H1 (cell line): ENCODE measurements at regions not wholly inside any gene's neighbourhood (a gene's known extent, or its start where the extent isn't known, plus 50 kb on each side); places are given as distances from the start of the nearest gene placed in this dataset.

Experiments used
- CTCF ChIA-PET: fragments of 300-600 bp; sonication (Branson Sonifier 250); formaldehyde crosslinking; loops from one replicate; lab custom pipeline; 2021; ENCODE audit not compliant: partially characterized antibody; lab: Charles Lee
- POLR2A ChIA-PET: fragments of 300-600 bp; sonication (Branson Sonifier 250); formaldehyde crosslinking; loops from one replicate; lab custom pipeline; 2021; ENCODE audit warnings: inconsistent platforms; ENCODE audit not compliant: partially characterized antibody; lab: Charles Lee
- DNase-seq, 2 experiments: peaks; one replicate each; pipeline versions ENCODE4 v3.0.0 to v3.0.0-alpha.2; 2010 to 2022; ENCODE audit warnings: low spot score in 2 of 2, low read depth in 1 of 2, mixed read lengths in 1 of 2
- FAIRE-seq: peaks from 2 replicates; lab custom pipeline; 2011; peaks lifted over from hg19 to GRCh38; lab: Jason Lieb, UNC
- H2AFZ ChIP-seq: 2 replicates; pipeline ENCODE4 v1.8.1; 2012; ENCODE audit warnings: low read length, inconsistent platforms
- H2AK5ac ChIP-seq: 2 replicates; pipeline ENCODE4 v1.6.1; 2013; ENCODE audit warnings: low read depth, low read length
- H2BK120ac ChIP-seq: replicated peaks from 2 replicates; pipeline ENCODE3; 2013; ENCODE audit warnings: low read depth, low read length, inconsistent platforms
- H2BK12ac ChIP-seq: 2 replicates; pipeline ENCODE4 v1.6.1; 2013; ENCODE audit warnings: low read depth, low read length
- H2BK15ac ChIP-seq: 2 replicates; pipeline ENCODE4 v1.6.1; 2013; ENCODE audit warnings: low read length
- H2BK20ac ChIP-seq: 2 replicates; pipeline ENCODE4 v1.6.1; 2013; ENCODE audit warnings: low read length
- H2BK5ac ChIP-seq: 2 replicates; pipeline ENCODE4 v1.6.1; 2013; ENCODE audit warnings: low read depth, low read length
- H3K14ac ChIP-seq: 2 replicates; pipeline ENCODE4 v1.6.1; 2013; ENCODE audit warnings: inconsistent platforms; ENCODE audit not compliant: insufficient read length
- H3K18ac ChIP-seq: 2 replicates; pipeline ENCODE4 v1.6.1; 2013; ENCODE audit warnings: low read length; ENCODE audit errors: extremely low read depth
- H3K23ac ChIP-seq: 2 replicates; pipeline ENCODE4 v1.6.1; 2013; ENCODE audit warnings: inconsistent platforms; ENCODE audit not compliant: insufficient read length
- H3K23me2 ChIP-seq: 2 replicates; pipeline ENCODE4 v1.6.1; 2013; ENCODE audit warnings: low read depth, low read length
- H3K27ac ChIP-seq: 2 replicates; pipeline ENCODE4 v1.6.1; 2011; ENCODE audit warnings: low read depth, low read length, inconsistent platforms
- H3K27me3 ChIP-seq, 4 experiments: replicated peaks in 1 of 4; 1 replicate in 1 of 4; 2 replicates in 3 of 4; pipeline versions ENCODE4 v1.6.1 to v1.8.1; 2011 to 2013; ENCODE audit warnings: low read length in 3 of 4, mild to moderate bottlenecking in 3 of 4, inconsistent platforms in 2 of 4, mixed read lengths in 2 of 4, moderate library complexity in 1 of 4; ENCODE audit not compliant: control insufficient read depth in 3 of 4, insufficient read depth in 3 of 4; ENCODE audit errors: extremely low read depth in 1 of 4
- H3K36me3 ChIP-seq, 4 experiments: 2 replicates each; pipeline versions ENCODE4 v1.6.1 to v1.8.1; 2011 to 2013; ENCODE audit warnings: mild to moderate bottlenecking in 4 of 4, low read length in 3 of 4, moderate library complexity in 2 of 4, control low read depth in 1 of 4, inconsistent platforms in 1 of 4; ENCODE audit not compliant: insufficient read depth in 4 of 4, control insufficient read depth in 2 of 4
- H3K4ac ChIP-seq: replicated peaks from 2 replicates; pipeline ENCODE3; 2013; ENCODE audit warnings: low read length, low read depth, mixed read lengths, inconsistent platforms; ENCODE audit not compliant: insufficient read length
- H3K4me1 ChIP-seq, 4 experiments: replicated peaks in 1 of 4; 1 replicate in 1 of 4; 2 replicates in 3 of 4; pipeline versions ENCODE4 v1.6.1 to v1.8.1; 2011 to 2013; ENCODE audit warnings: low read length in 3 of 4, inconsistent platforms in 2 of 4, mixed read lengths in 1 of 4; ENCODE audit not compliant: insufficient read depth in 4 of 4, control insufficient read depth in 3 of 4
- H3K4me2 ChIP-seq, 2 experiments: 2 replicates each; pipeline versions ENCODE4 v1.6.1 to v1.8.1; 2011 to 2013; ENCODE audit warnings: low read depth in 2 of 2, low read length in 2 of 2, control low read depth in 1 of 2, inconsistent platforms in 1 of 2, mild to moderate bottlenecking in 1 of 2; ENCODE audit not compliant: insufficient read depth in 1 of 2
- H3K4me3 ChIP-seq, 4 experiments: fragments of 200-600, 300-600 bp in 1 of 4; sonication (generic), shearing (Covaris generic), sonication (Bioruptor Twin) in 1 of 4; 2 replicates each; pipeline versions ENCODE4 v1.5.1 to v1.8.1; 2011 to 2016; ENCODE audit warnings: low read length in 4 of 4, low read depth in 3 of 4, control low read depth in 2 of 4, inconsistent platforms in 2 of 4, mild to moderate bottlenecking in 2 of 4, mixed read lengths in 1 of 4, moderate library complexity in 1 of 4; ENCODE audit not compliant: insufficient read depth in 2 of 4; ENCODE audit errors: extremely low read depth in 1 of 4
- H3K56ac ChIP-seq: replicated peaks from 2 replicates; pipeline ENCODE3; 2013; ENCODE audit warnings: low read depth, mild to moderate bottlenecking, mixed read lengths, low read length, inconsistent platforms; ENCODE audit not compliant: insufficient read length
- H3K79me1 ChIP-seq: 2 replicates; pipeline ENCODE4 v1.6.1; 2013; ENCODE audit warnings: low read depth, low read length, control low read depth
- H3K79me2 ChIP-seq, 2 experiments: 2 replicates each; pipeline versions ENCODE4 v1.6.1 to v1.8.1; 2012 to 2013; ENCODE audit warnings: low read length in 2 of 2, mild to moderate bottlenecking in 2 of 2, inconsistent platforms in 1 of 2; ENCODE audit not compliant: insufficient read depth in 2 of 2, control insufficient read depth in 1 of 2
- H3K9ac ChIP-seq, 4 experiments: replicated peaks in 1 of 4; 1 replicate in 1 of 4; 2 replicates in 3 of 4; pipeline versions ENCODE4 v1.6.1 to v1.8.1; 2011 to 2013; ENCODE audit warnings: low read depth in 3 of 4, low read length in 3 of 4, control low read depth in 2 of 4, mild to moderate bottlenecking in 2 of 4, moderate library complexity in 2 of 4, inconsistent platforms in 1 of 4; ENCODE audit errors: extremely low read depth in 1 of 4
- H3K9me3 ChIP-seq, 2 experiments: 2 replicates each; pipeline versions ENCODE4 v1.6.1 to v1.8.1; 2012 to 2013; ENCODE audit warnings: mild to moderate bottlenecking in 2 of 2, moderate library complexity in 2 of 2, control low read depth in 1 of 2, inconsistent platforms in 1 of 2, low read depth in 1 of 2, low read length in 1 of 2, mixed read lengths in 1 of 2; ENCODE audit not compliant: insufficient read depth in 2 of 2
- H4K20me1 ChIP-seq, 2 experiments: replicated peaks in 1 of 2; 2 replicates each; pipeline versions ENCODE3 to v1.8.1; 2011 to 2013; ENCODE audit warnings: inconsistent platforms in 2 of 2, low read length in 2 of 2, mild to moderate bottlenecking in 1 of 2; ENCODE audit not compliant: insufficient read depth in 2 of 2, control insufficient read depth in 1 of 2
- H4K5ac ChIP-seq: 2 replicates; pipeline ENCODE4 v1.6.1; 2013; ENCODE audit warnings: low read length, low read depth, mixed read lengths, inconsistent platforms; ENCODE audit not compliant: insufficient read length
- H4K8ac ChIP-seq: 2 replicates; pipeline ENCODE4 v1.8.0; 2013; ENCODE audit warnings: mild to moderate bottlenecking, moderate library complexity, low read length, inconsistent platforms; ENCODE audit not compliant: insufficient read depth; ENCODE audit errors: extremely low read depth
- H4K91ac ChIP-seq: replicated peaks from 2 replicates; pipeline ENCODE3; 2013; ENCODE audit warnings: low read length, mixed read lengths, inconsistent platforms; ENCODE audit not compliant: insufficient read length
- BACH1 ChIP-seq: IDR thresholded peaks from 2 replicates; pipeline ENCODE4 v1.6.1; 2012; ENCODE audit warnings: low read length, improper control_type of control experiment
- EGR1 ChIP-seq: IDR thresholded peaks from 2 replicates; pipeline ENCODE4 v1.6.1; 2011; ENCODE audit warnings: low read depth, low read length, borderline replicate concordance
- POLR2AphosphoS5 ChIP-seq: IDR thresholded peaks from 2 replicates; pipeline ENCODE4 v1.6.1; 2011; ENCODE audit warnings: low read depth, low read length
- RBBP5 ChIP-seq: IDR thresholded peaks from 2 replicates; pipeline ENCODE4 v1.7.1; 2012; ENCODE audit warnings: low read depth, mild to moderate bottlenecking, inconsistent platforms, low read length, moderate library complexity, borderline replicate concordance
- SP1 ChIP-seq: IDR thresholded peaks from 2 replicates; pipeline ENCODE4 v1.6.1; 2011; ENCODE audit warnings: low read depth, low read length
- WGBS, 2 experiments: shearing (Covaris generic) in 1 of 2; methylation state at CpG; one replicate each; pipeline versions ENCODE4 v1.1.6 to v1.1.7; 2013 to 2015; ENCODE audit warnings: low lambda C conversion rate in 2 of 2, mixed read lengths in 2 of 2, inconsistent platforms in 1 of 2, low coverage in 1 of 2, missing lambda C conversion rate in 1 of 2; ENCODE audit not compliant: insufficient replicate concordance in 2 of 2, insufficient coverage in 1 of 2, insufficient read length in 1 of 2; ENCODE audit errors: extremely low coverage in 1 of 2, missing lambda C conversion rate in 1 of 2; 5-methylcytosine and 5-hydroxymethylcytosine counted together

DNA sequence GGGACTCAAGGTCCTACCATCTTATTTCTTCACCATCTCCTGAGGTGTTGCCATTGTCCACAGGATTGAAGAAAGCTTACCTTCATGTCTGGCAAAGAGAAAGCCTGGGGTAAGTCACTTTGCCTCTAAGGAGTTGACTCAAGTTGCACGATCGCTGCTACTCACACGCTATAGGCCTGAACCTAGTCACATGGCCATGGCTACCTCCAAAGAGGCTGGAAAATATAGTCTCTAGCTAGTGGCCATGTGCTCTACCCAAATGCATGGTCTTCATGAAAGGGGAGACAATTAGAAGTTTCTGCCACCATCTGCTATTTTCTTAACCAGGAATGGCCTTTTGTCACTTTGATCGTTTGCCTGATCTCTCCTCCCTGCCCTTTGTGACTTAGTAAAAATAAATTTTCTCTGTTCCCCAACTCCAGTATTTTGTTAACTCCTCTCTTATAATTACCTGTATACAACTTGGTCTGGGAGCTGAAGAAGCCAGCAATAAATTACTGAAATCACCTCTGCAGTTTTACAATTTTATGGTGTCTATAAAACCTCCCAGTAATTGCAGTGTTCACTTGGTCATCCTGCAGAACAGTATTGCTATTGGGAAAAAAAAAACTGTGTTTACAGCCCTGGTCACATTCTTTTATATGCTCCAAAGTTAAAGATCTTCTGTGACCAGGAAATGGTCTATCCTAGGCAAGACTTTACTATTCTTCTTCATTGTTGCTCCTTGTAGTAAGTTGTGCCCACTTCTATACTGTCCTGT is 126.7 kb upstream of the TSPAN5 start:
- FAIRE-seq: no peak

More for the DNA sequence above, 126.7 kb upstream of the TSPAN5 start:
- no peak for DNase-seq
- Histone ChIP-seq H3K79me1 (no peaks in the 10 kb centered on the region), H4K91ac (no peak overlapping the region), H3K23ac (no peak overlapping the region), H3K4me3 (no peak overlapping the region), H4K5ac (no peak overlapping the region), H2BK15ac (no peak overlapping the region), H3K4ac (no peak overlapping the region), H2BK20ac (no peak overlapping the region), H2BK12ac (no peak overlapping the region), H4K8ac (no peak overlapping the region), H3K27me3 (no peaks in the 10 kb centered on the region), H3K56ac (no peak overlapping the region), H3K79me2 (no peaks in the 10 kb centered on the region), H3K18ac (no peak overlapping the region), H3K9ac (no peak overlapping the region), H3K4me2 (no peak overlapping the region), H2AK5ac (no peak overlapping the region), H2BK5ac (no peak overlapping the region), H3K4me1 (no peaks in the 10 kb centered on the region), H3K9me3 (no peaks in the 10 kb centered on the region), H2AFZ (no peak overlapping the region), H2BK120ac (no peak overlapping the region), H4K20me1 (no peaks in the 10 kb centered on the region), H3K23me2 (no peaks in the 10 kb centered on the region), H3K14ac (no peak overlapping the region), H3K27ac (no peak overlapping the region), H3K36me3 (no peaks in the 10 kb centered on the region)
- 69% methylated on average over 4 of the region's 4 CpGs; no CpG with 5 or more reads in 1 of the 2 experiments for WGBS, 2 experiments
- CTCF ChIA-PET: interaction anchor here (1.0 to 1.8 kb wide), 3 partner anchors 12 to 279 kb away, joined by 3 to 4 read pairs (median 4); no protein-coding TSS in a partner anchor
- POLR2A ChIA-PET: no interaction called here
- TF ChIP-seq POLR2AphosphoS5 (no peak), RBBP5 (no peak), BACH1 (no peak), SP1 (no peak), EGR1 (no peak)
